HCT116 (cell line): ENCODE measurements at regions not wholly inside any gene's neighbourhood (a gene's known extent, or its start where the extent isn't known, plus 50 kb on each side); places are given as distances from the start of the nearest gene placed in this dataset.

ENCODE experiments used
- ATAC-seq: fragments of 200-7000 bp; cut with Tn5 transposase; 2 replicates; pipeline ENCODE4 v1.9.1; 2020; ENCODE audit warnings: mild to moderate bottlenecking, moderate library complexity
- BruUV-seq: library from RNA; stranded (reverse); fragments of 400-500 nt; replicated peaks from 2 replicates; lab custom pipeline; 2021; lab: Mats Ljungman, UMichigan
- CTCF ChIA-PET: fragments of 300-600 bp; sonication (Branson Sonifier 250); formaldehyde crosslinking; loops from one replicate; lab custom pipeline; 2021; ENCODE audit warnings: antibody characterized with exemption; lab: Charles Lee
- POLR2A ChIA-PET: fragments of 300-600, 350-600 bp; sonication (Branson Sonifier 250); formaldehyde crosslinking; loops from one replicate; lab custom pipeline; 2021; ENCODE audit warnings: antibody characterized with exemption; lab: Charles Lee
- RAD21 ChIA-PET, 2 experiments: fragments of 300-600 bp; sonication (Branson Sonifier 250); formaldehyde crosslinking; loops; one replicate each; lab custom pipeline; 2023; ENCODE audit warnings: low total read pairs in 2 of 2; ENCODE audit not compliant: uncharacterized antibody in 2 of 2, unreplicated experiment in 2 of 2, low non-redundant PET in 1 of 2; lab: Charles Lee
- DNase-seq: peaks from one replicate; pipeline ENCODE4 v3.0.0-alpha.2; 2010; ENCODE audit warnings: low read depth, low spot score
- H2AFZ ChIP-seq: fragments of 200-600 bp; shearing (Covaris generic), sonication (generic); 2 replicates; pipeline ENCODE4 v1.6.1; 2017; ENCODE audit warnings: low read depth, mixed run types, mixed read lengths, antibody characterized with exemption, low read length; ENCODE audit not compliant: poor library complexity, severe bottlenecking
- H3K27ac ChIP-seq: 2 replicates; pipeline ENCODE4 v1.5.1; 2012; ENCODE audit warnings: low read depth, low read length
- H3K27me3 ChIP-seq: fragments of 200-600 bp; sonication (generic); 2 replicates; pipeline ENCODE4 v1.6.1; 2016; ENCODE audit warnings: mixed run types, low read length, mixed read lengths; ENCODE audit not compliant: insufficient read depth
- H3K36me3 ChIP-seq, 2 experiments: fragments of 200-500 bp in 1 of 2; fragments of 200-600 bp in 1 of 2; sonication (Bioruptor generic) in 1 of 2; sonication (generic) in 1 of 2; 2 replicates each; pipeline versions ENCODE4 v1.5.1 to v1.6.1; 2014 to 2016; ENCODE audit warnings: low read length in 2 of 2, inconsistent platforms in 1 of 2, mixed read lengths in 1 of 2, mixed run types in 1 of 2; ENCODE audit not compliant: insufficient read depth in 2 of 2, control insufficient read depth in 1 of 2
- H3K4me1 ChIP-seq, 2 experiments: fragments of 200-600 bp in 1 of 2; sonication (generic) in 1 of 2; 2 replicates each; pipeline versions ENCODE4 v1.5.1 to v1.6.1; 2012 to 2017; ENCODE audit warnings: low read length in 2 of 2, inconsistent platforms in 1 of 2, mild to moderate bottlenecking in 1 of 2, mixed read lengths in 1 of 2, mixed run types in 1 of 2, moderate library complexity in 1 of 2; ENCODE audit not compliant: insufficient read depth in 2 of 2, control insufficient read depth in 1 of 2
- H3K4me2 ChIP-seq: fragments of 200-600 bp; sonication (generic); 2 replicates; pipeline ENCODE4 v1.6.1; 2017; ENCODE audit warnings: mixed run types, low read length, mixed read lengths
- H3K4me3 ChIP-seq, 2 experiments: fragments of 200-600 bp in 1 of 2; sonication (generic) in 1 of 2; replicated peaks in 1 of 2; 2 replicates each; pipeline ENCODE4 v1.5.1; 2011 to 2016; ENCODE audit warnings: low read length in 2 of 2, control low read depth in 1 of 2, low read depth in 1 of 2, mild to moderate bottlenecking in 1 of 2, mixed read lengths in 1 of 2, mixed run types in 1 of 2
- H3K79me2 ChIP-seq: fragments of 200-600 bp; sonication (generic); 2 replicates; pipeline ENCODE4 v1.6.1; 2017; ENCODE audit warnings: mild to moderate bottlenecking, mixed run types, low read length, moderate library complexity, mixed read lengths; ENCODE audit not compliant: insufficient read depth
- H3K9ac ChIP-seq: fragments of 200-600 bp; sonication (generic); 2 replicates; pipeline ENCODE4 v1.6.1; 2016; ENCODE audit warnings: low read length, mixed read lengths
- H3K9me2 ChIP-seq: fragments of 200-600 bp; sonication (generic), shearing (Covaris generic); 2 replicates; pipeline ENCODE4 v1.6.1; 2017; ENCODE audit warnings: mixed run types, mild to moderate bottlenecking, moderate library complexity; ENCODE audit not compliant: insufficient read depth
- H3K9me3 ChIP-seq, 2 experiments: fragments of 200-500 bp in 1 of 2; fragments of 200-600 bp in 1 of 2; sonication (Bioruptor generic) in 1 of 2; sonication (generic) in 1 of 2; 2 replicates each; pipeline ENCODE4 v1.6.1; 2014 to 2017; ENCODE audit warnings: low read length in 2 of 2, mixed read lengths in 2 of 2, inconsistent platforms in 1 of 2, low read depth in 1 of 2, mild to moderate bottlenecking in 1 of 2, mixed run types in 1 of 2, moderate library complexity in 1 of 2; ENCODE audit not compliant: control insufficient read depth in 1 of 2, insufficient read depth in 1 of 2
- H4K20me1 ChIP-seq: fragments of 200-600 bp; sonication (generic), shearing (Covaris generic); 2 replicates; pipeline ENCODE4 v1.6.1; 2017; ENCODE audit warnings: mixed run types, mild to moderate bottlenecking, moderate library complexity; ENCODE audit not compliant: insufficient read depth
- ELF1 ChIP-seq: IDR thresholded peaks from 2 replicates; pipeline ENCODE4 v1.6.1; 2012; ENCODE audit warnings: low read depth, borderline replicate concordance
- EZH2phosphoT487 ChIP-seq: fragments of 200-600 bp; IDR thresholded peaks from 2 replicates; pipeline ENCODE4 v1.6.1; 2018; ENCODE audit warnings: antibody characterized with exemption, borderline replicate concordance
- POLR2A ChIP-seq: IDR thresholded peaks from 2 replicates; pipeline ENCODE4 v1.7.0; 2011; ENCODE audit warnings: borderline replicate concordance; ENCODE audit not compliant: insufficient read depth, insufficient read length; ENCODE audit errors: extremely low read depth
- POLR2AphosphoS5 ChIP-seq: IDR thresholded peaks from 2 replicates; pipeline ENCODE4 v1.6.1; 2011; ENCODE audit warnings: mild to moderate bottlenecking, low read depth, low read length, moderate library complexity
- REST ChIP-seq: IDR thresholded peaks from 2 replicates; pipeline ENCODE4 v1.6.1; 2012; ENCODE audit warnings: low read depth
- SP1 ChIP-seq: IDR thresholded peaks from 2 replicates; pipeline ENCODE4 v1.6.1; 2012; ENCODE audit warnings: low read depth
- YY1 ChIP-seq: IDR thresholded peaks from 2 replicates; pipeline ENCODE4 v1.6.1; 2011; ENCODE audit warnings: low read length, low read depth, moderate library complexity, mild to moderate bottlenecking; ENCODE audit not compliant: insufficient replicate concordance; ENCODE audit errors: extremely low read depth
- ZFX ChIP-seq: fragments of 450-650 bp; IDR thresholded peaks from 2 replicates; pipeline ENCODE4 v1.6.1; 2017
- ZNF274 ChIP-seq: fragments of 200-500 bp; sonication (Bioruptor generic); IDR thresholded peaks from 2 replicates; pipeline ENCODE4 v1.6.1; 2014; ENCODE audit warnings: mild to moderate bottlenecking, low read depth, low read length, inconsistent platforms
- intact Hi-C: fragments of 100-400 bp; cut with micrococcal nuclease; formaldehyde crosslinking; loops from 2 replicates; pipeline ENCODE4 v1.10.0; 2022
- TF ChIP-seq, protein P1 (sequence below): IDR thresholded peaks from 2 replicates; pipeline ENCODE4 v1.6.1; 2012
- TF ChIP-seq, protein P2 (sequence below): IDR thresholded peaks from 2 replicates; pipeline ENCODE4 v1.6.1; 2011; ENCODE audit warnings: mild to moderate bottlenecking, low read length, moderate library complexity; ENCODE audit not compliant: insufficient replicate concordance; ENCODE audit errors: extremely low read depth

DNA sequence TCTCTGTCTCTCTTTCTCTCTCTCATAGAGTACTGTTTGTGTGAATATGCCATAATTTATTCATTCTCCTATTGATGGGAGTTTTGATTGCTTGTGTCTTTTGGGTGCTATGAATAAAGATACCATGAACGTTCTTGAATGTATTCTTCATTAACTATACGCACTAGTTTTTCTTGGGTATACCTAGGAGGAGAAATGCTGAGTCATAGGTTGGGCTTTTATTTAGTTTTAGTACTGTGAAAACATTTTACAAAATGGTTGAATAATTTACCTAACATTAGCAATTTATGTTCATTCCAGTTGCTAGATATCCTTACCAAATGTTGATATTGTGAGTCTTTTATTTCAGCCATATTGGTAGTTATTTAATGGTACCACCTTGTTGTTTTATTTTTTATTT, 192.5 kb downstream of the NPR3 start (continued):
- TF ChIP-seq YY1 (no peak), ZFX (no peak)
- TF ChIP-seq, all 23 proteins: peak for 0

DNA sequence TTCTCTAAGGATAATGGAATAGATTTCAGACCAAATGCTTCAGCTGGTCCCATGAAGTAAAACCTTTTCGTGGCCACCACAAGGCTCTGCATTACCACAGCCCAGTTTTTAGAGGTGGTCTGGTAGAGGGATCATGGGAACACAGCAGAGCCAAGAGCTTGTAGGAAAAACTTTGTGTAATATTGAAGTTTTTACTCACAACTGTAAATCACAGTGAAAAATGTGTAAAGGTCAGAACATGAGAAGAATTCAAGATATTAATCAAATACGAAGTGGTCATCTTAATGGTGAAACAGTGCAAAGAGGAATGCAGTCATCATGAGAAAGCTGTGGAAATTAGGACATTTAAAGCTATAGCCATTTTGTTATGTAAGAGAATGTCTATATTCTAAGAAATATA, 197.5 kb downstream of the NPR3 start:
- H3K79me2 ChIP-seq, result no peaks in the 10 kb centered on the region
- H3K36me3 ChIP-seq, result no peaks in the 10 kb centered on the region
- POLR2A ChIA-PET, result no interaction called here
- H3K27ac ChIP-seq, result no peak overlapping the region
- RAD21 ChIA-PET, result no interaction called here
- no TSS peak for BruUV-seq
- ATAC-seq (no peak), DNase-seq (no peak)
- CTCF ChIA-PET, result no interaction called here
- H3K9me3 ChIP-seq, result no peaks in the 10 kb centered on the region
- no peak overlapping the region for H2AFZ ChIP-seq
- no peaks in the 10 kb centered on the region for H4K20me1 ChIP-seq
- TF ChIP-seq, protein P1, sequence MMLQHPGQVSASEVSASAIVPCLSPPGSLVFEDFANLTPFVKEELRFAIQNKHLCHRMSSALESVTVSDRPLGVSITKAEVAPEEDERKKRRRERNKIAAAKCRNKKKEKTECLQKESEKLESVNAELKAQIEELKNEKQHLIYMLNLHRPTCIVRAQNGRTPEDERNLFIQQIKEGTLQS, result no peak
- TF ChIP-seq POLR2AphosphoS5 (no peak), YY1 (no peak), ZFX (no peak), EZH2phosphoT487 (no peak), ZNF274 (no peak), REST (no peak), SP1 (no peak), ELF1 (no peak), POLR2A (no peak)
- TF ChIP-seq, protein P2, sequence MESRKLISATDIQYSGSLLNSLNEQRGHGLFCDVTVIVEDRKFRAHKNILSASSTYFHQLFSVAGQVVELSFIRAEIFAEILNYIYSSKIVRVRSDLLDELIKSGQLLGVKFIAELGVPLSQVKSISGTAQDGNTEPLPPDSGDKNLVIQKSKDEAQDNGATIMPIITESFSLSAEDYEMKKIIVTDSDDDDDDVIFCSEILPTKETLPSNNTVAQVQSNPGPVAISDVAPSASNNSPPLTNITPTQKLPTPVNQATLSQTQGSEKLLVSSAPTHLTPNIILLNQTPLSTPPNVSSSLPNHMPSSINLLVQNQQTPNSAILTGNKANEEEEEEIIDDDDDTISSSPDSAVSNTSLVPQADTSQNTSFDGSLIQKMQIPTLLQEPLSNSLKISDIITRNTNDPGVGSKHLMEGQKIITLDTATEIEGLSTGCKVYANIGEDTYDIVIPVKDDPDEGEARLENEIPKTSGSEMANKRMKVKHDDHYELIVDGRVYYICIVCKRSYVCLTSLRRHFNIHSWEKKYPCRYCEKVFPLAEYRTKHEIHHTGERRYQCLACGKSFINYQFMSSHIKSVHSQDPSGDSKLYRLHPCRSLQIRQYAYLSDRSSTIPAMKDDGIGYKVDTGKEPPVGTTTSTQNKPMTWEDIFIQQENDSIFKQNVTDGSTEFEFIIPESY, result no peak
- 0 out of 2 replicates have a peak, but pooled peaks cover under 1% of the 10 kb centered on the region for H3K27me3 ChIP-seq
- H3K4me1 ChIP-seq, result no peaks in the 10 kb centered on the region
- intact Hi-C loops, result no loop called here
- H3K9me2 ChIP-seq, result no peaks in the 10 kb centered on the region
- no peak overlapping the region for H3K4me2 ChIP-seq
- H3K4me3 ChIP-seq, result no peak overlapping the region
- H3K9ac ChIP-seq, result no peak overlapping the region
